PC-9 (cell line): ENCODE measurements at regions not wholly inside any gene's neighbourhood (a gene's known extent, or its start where the extent isn't known, plus 50 kb on each side); places are given as distances from the start of the nearest gene placed in this dataset.

Experiments used
- CTCF ChIP-seq: fragments of 200-600 bp; sonication (generic); conservative IDR thresholded peaks from 2 replicates; pipeline ENCODE4 v1.6.1; 2017; ENCODE audit warnings: mixed run types, antibody characterized with exemption, mild to moderate bottlenecking, moderate library complexity
- EZH2 ChIP-seq: fragments of 200-600 bp; sonication (generic); IDR thresholded peaks from 2 replicates; pipeline ENCODE4 v1.8.0; 2017; ENCODE audit warnings: antibody characterized with exemption, low read depth

DNA sequence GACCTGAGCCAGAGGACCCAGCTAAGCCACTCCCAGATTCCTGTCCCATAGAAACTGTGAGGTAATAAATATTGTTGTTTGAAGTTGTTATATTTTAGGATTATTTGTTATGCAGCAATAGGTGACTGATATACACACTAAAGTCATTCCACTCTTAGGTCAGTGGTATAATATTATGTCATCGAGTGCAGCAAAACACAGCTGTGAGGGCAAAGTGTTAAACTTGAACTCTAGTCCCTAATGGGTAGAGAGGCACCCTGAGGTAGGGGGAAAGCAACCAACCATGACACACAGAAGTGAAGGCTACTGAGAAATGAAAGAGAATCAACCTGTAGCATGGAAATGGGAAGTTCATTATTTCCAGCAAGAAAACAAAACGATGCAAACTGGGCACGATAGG, 66.6 kb downstream of the ATXN3L start:
- TF ChIP-seq CTCF: no peak
- TF ChIP-seq EZH2: no peak
